GM19438 (cell line): ENCODE measurements at regions not wholly inside any gene's neighbourhood (a gene's known extent, or its start where the extent isn't known, plus 50 kb on each side); places are given as distances from the start of the nearest gene placed in this dataset.
"Not testable (repeated sequence)": the region's sequence is repeated elsewhere in the genome, so short reads cannot be mapped to it uniquely, and the experiment has no call there.

ENCODE experiments used
- ATAC-seq: cut with Tn5 transposase; IDR thresholded peaks from one replicate; pipeline ENCODE4 v1.9.1; 2021; ENCODE audit warnings: low read depth; ENCODE audit not compliant: unreplicated experiment

DNA sequence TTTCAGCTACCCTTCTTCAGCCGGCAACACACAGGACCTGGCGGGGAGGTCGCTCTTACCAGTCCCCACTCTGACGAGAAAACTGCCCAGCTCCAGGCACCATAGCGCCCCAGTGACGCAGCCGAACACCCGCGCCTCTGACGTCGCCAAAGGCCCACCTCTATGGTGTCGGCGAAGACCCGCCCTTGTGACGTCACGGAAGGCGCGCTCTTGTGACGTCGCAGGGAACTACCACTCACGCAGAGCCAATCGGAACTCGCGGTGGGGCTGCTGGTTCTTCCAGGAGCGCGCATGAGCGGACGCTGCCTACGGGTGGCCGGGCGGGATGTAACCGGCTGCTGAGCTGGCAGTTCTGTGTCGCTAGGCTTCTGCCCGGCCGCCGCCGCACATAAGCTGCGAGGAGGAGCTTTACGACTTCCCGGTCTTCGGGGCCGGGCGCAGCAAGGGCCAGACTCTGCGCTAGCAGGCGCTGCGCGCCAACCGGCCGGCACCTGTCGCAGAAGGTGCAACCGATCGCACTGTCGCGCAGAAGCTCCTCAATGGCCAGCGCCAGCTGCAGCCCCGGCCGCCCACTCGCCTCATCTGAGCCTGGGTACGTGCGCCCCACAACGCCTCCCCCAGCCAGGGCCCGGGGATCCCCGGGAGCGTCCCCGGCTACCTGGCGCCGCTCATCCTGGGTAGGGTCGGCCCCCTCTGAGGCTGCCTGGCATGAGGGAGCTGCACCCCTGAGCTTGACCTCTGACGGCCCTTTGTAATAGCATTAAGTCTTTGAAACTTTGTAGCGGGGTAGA lies 121.3 kb upstream of the FBXO28 start:
- peak; percentile 100 for ATAC-seq

- ATAC-seq, result not testable (repeated sequence)
Observed at GRCh38 chr1:223991297-223991857, 122.5 kb upstream of the FBXO28 start.

DNA sequence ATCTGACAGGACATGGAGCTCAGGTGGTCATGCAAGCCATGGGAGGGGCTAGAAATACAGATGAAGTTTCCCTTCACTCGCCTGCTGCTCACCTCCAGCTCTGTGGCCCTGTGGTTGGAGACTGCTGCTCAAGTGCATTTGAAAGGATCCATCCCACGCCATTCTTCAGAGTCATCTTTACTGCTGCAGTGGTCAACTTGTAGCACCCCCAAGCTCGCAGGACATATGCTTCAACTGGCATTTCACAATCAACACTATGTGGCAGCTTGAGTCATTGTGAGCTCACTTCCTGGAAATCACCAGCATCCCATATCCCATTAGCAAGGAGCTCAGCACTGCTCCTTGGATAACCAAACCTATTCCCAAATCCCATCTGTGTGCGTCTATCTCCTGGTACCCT lies 116.2 kb upstream of the TP53BP2 start:
- ATAC-seq, result not testable (repeated sequence)

DNA sequence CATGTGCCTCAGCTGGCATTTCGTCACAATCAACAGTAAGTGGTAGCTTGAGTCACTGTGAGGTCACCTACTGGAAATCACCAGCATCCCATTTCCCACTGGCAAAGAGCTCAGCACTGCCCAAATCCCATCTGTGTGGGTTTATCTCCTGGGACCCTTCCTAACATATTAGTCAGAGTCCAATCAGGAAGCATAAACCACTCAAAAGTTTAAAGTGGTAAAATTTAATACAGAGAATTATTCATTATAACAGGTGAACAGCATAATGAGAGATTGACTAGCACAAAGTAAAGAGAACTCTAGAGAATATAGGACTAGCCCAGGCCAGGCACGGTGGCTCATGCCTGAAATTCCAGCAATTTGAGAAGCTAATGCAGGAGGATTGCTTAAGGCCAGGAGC lies 107.1 kb upstream of the TP53BP2 start:
- not testable (repeated sequence) for ATAC-seq

DNA sequence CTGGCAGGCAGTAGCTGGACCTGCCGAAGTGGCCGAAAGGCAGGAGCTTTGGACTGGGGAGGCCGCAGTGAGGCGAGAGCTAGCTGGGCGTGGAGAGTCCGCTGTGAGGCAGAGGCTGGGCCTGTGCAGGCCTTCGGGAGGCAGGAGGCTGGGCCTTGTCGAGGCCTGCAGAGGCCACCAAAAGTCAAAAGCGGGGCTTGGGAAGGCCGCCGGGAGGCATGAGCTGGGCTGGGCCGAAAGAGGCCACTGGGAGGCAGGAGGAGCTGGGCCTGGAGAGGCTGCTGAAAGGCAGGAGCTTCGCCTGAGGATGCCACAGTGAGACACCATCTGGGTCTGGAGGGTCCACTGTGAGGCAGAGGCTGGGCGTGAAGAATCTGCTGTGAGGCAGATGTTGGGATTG lies 105.8 kb upstream of the TP53BP2 start:
- not testable (repeated sequence) for ATAC-seq

DNA sequence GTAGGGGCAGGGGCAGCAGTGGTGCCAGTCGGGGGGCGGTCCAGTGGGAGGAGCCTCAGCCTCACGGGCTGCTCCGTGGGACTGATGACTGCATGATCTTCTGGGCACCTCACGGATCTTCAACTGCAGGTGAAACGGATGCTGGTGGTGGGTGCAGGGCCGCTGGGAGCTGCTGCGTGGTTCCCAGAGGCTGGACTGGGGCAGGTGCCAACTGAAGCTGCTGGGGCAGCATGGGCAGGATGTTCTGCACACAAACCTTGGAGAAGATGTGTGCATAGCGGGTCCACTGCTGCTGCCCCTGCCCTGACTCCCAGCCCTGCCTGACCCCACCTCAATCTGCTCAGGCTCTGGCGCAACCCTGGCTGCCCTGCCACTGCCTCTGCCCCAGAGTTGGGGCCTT lies 104.2 kb upstream of the TP53BP2 start:
- not testable (repeated sequence) for ATAC-seq

GRCh38 chr1:223948041-223948440 lies 102.3 kb upstream of the TP53BP2 start:
- not testable (repeated sequence) for ATAC-seq

DNA sequence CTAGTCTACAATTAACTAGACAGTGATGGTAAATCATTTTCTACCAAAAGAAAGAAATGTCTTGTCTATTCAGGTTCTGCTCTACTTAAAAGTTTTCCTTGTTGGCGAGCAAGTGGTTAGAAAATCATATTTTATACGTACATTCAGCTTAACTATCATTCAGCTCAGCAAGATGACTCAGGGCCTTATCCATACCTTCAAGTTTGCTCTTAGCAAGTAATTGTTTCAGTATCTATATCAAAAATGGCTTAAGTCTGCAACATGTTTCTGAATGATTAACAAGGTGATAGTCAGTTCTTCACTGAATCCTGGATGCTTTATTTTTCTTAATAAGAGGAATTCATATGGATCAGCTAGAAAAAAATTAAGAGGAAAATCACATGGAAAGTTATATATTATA lies 90.8 kb upstream of the TP53BP2 start:
- ATAC-seq, result not testable (repeated sequence)

DNA sequence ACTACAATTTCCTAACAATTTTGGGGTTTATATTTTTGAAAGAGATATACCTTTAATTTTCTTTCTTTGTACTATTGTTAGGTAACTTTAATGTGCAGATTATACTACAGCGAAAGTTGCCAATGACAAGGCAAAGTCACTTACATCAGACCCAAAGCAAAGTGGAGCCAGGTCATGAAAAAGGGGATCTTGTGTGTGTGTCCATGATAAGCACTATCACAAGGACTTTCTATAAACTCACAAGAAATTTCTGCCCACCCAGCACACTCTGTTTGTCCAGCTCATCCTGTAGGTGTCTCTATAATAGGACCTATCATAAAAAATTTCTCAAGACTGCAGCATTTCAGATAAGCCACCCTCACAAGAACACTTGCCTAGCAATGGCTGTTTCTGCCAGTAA lies 85.7 kb upstream of the TP53BP2 start:
- ATAC-seq, result not testable (repeated sequence)

GRCh38 chr1:223920805-223921204 lies 75.1 kb upstream of the TP53BP2 start:
- not testable (repeated sequence) for ATAC-seq

GRCh38 chr1:223915476-223915875 lies 69.7 kb upstream of the TP53BP2 start:
- not testable (repeated sequence) for ATAC-seq

- ATAC-seq, result not testable (repeated sequence)
Observed at GRCh38 chr1:223913715-223914114, 68.0 kb upstream of the TP53BP2 start.

- ATAC-seq, result not testable (repeated sequence)
Observed at GRCh38 chr1:223907943-223908587, 62.3 kb upstream of the TP53BP2 start.

GRCh38 chr1:223903221-223903620 lies 57.5 kb upstream of the TP53BP2 start:
- not testable (repeated sequence) for ATAC-seq

DNA sequence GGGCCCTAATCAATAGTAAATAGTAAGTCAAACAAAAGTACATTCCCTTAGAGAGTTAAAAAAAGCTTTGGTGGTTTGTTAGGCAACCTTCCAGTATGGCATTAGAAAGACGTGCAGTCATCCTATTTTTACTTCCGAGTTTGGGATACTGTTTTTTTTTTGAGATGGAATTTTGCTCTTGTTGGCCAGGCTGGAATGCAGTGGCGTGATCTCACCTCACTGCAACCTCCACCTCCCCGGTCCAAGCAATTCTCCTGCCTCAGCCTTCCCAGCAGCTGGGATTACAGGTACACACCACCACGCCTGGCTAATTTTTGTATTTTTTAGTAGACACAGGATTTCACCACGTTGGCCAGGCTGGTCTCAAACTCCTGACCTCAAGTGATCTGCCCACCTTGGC lies 54.0 kb upstream of the TP53BP2 start:
- not testable (repeated sequence) for ATAC-seq

- not testable (repeated sequence) for ATAC-seq
Observed at GRCh38 chr1:223897097-223897496, 51.4 kb upstream of the TP53BP2 start.

- ATAC-seq, result not testable (repeated sequence)
Observed at GRCh38 chr1:223895950-223896349, 50.2 kb upstream of the TP53BP2 start.
